OCI-M2 (cell line): ENCODE measurements at regions not wholly inside any gene's neighbourhood (a gene's known extent, or its start where the extent isn't known, plus 50 kb on each side); places are given as distances from the start of the nearest gene placed in this dataset.
"Not testable (repeated sequence)": the region's sequence is repeated elsewhere in the genome, so short reads cannot be mapped to it uniquely, and the experiment has no call there.

Experiments used
- DNase-seq: peaks from one replicate; lab custom pipeline; 2025; ENCODE audit not compliant: unreplicated experiment; lab: John Stamatoyannopoulos, UW

- DNase-seq = no peak
These were observed 251.6 kb downstream of the ZWINT start for GRCh38 chr10:56109454-56109853.

GRCh38 chr10:56104923-56105322 lies 256.1 kb downstream of the ZWINT start:
- DNase-seq = no peak

GRCh38 chr10:56104487-56104886 lies 256.6 kb downstream of the ZWINT start:
- DNase-seq = no peak

- DNase-seq = no peak
These were observed 264.9 kb downstream of the ZWINT start for GRCh38 chr10:56096226-56096517.

GRCh38 chr10:56095506-56096225 lies 265.4 kb downstream of the ZWINT start:
- no peak for DNase-seq

GRCh38 chr10:56093645-56094044 lies 267.4 kb downstream of the ZWINT start:
- not testable (repeated sequence) for DNase-seq

- DNase-seq = no peak
These were observed 269.2 kb downstream of the ZWINT start for GRCh38 chr10:56091872-56092271.

- no peak for DNase-seq
These were observed 270.0 kb downstream of the ZWINT start for GRCh38 chr10:56090914-56091540.

- no peak for DNase-seq
These were observed 275.5 kb downstream of the ZWINT start for GRCh38 chr10:56085406-56086122.

GRCh38 chr10:56082169-56082568 lies 278.9 kb downstream of the ZWINT start:
- DNase-seq = no peak

- no peak for DNase-seq
These were observed 292.4 kb downstream of the ZWINT start for GRCh38 chr10:56068473-56069263.

GRCh38 chr10:56068040-56068439 lies 293.0 kb downstream of the ZWINT start:
- DNase-seq = no peak

- no peak for DNase-seq
These were observed 297.4 kb downstream of the ZWINT start for GRCh38 chr10:56063642-56064041.

- no peak for DNase-seq
These were observed 303.2 kb downstream of the ZWINT start for GRCh38 chr10:56057860-56058259.

GRCh38 chr10:56035489-56035888 lies 325.6 kb downstream of the ZWINT start:
- no peak for DNase-seq

GRCh38 chr10:56028298-56029132 lies 332.5 kb downstream of the ZWINT start:
- DNase-seq = no peak

GRCh38 chr10:56012101-56012500 lies 349.0 kb downstream of the ZWINT start:
- DNase-seq = no peak

GRCh38 chr10:56003555-56003954 lies 357.5 kb downstream of the ZWINT start:
- no peak for DNase-seq

- no peak for DNase-seq
These were observed 371.9 kb downstream of the ZWINT start for GRCh38 chr10:55989188-55989587.

GRCh38 chr10:55979203-55979602 lies 381.9 kb downstream of the ZWINT start:
- DNase-seq = no peak

- DNase-seq = no peak
These were observed 395.0 kb downstream of the ZWINT start for GRCh38 chr10:55966101-55966500.
